ENCODE measurements at regions not wholly inside any gene's neighbourhood (a gene's known extent, or its start where the extent isn't known, plus 50 kb on each side); places are given as distances from the start of the nearest gene placed in this dataset.

- FAIRE-seq (no peak), DNase-seq (ENCODE audit: low read depth in 1 of 2, low spot score in 1 of 2) (peak in 1 of 2 experiments; percentile 39), ATAC-seq (no peak)
- Histone ChIP-seq H3K4me1 (peaks cover 15% of the 10 kb centered on the region; the same call in 2 of the 3 replicates), H3K4me2 (peak overlapping the region; percentile 40), H3K9me3 (no peaks in the 10 kb centered on the region), H3K27ac (peak overlapping the region; percentile 48 to 69), H3K4me3 (no peak overlapping the region)
- no peak for TF ChIP-seq FOSL2 (IDR thresholded peaks at IDR 0.05)
- peak; percentile 47 for TF ChIP-seq FOSL2 (CRISPR knock-in tag; IDR thresholded peaks at IDR 0.05)
- 0 out of 2 replicates have a peak, but pooled peaks have one; percentile 15 for TF ChIP-seq JUNB (IDR thresholded peaks at IDR 0.05)
- TF ChIP-seq KDM1A (IDR thresholded peaks at IDR 0.05; ENCODE audit: low read depth): no peak
- WGBS (ENCODE audit: missing lambda C conversion rate): 3% methylated on average over 2 of the region's 2 CpGs
- CTCF ChIA-PET: interaction anchor here (1.4 kb wide), 1 partner anchor 54 kb away, joined by 3 read pairs; no protein-coding TSS in a partner anchor
- POLR2A ChIA-PET: no interaction called here
These were observed 115.0 kb upstream of the HS3ST1 start for GRCh38 chr4:11543706-11544105.

GRCh38 chr4:11542952-11543351, 114.3 kb upstream of the HS3ST1 start:
- no peaks in the 10 kb centered on the region for H3K9me3 ChIP-seq
- DNase-seq (ENCODE audit: low read depth in 1 of 2, low spot score in 1 of 2) (no peak), FAIRE-seq (no peak), ATAC-seq (no peak)
- no peak overlapping the region for H3K4me3 ChIP-seq
- no peak for TF ChIP-seq NFE2L2 (conservative IDR thresholded peaks at IDR 0.05; ENCODE audit: low read length)
- TF ChIP-seq CEBPB (IDR thresholded peaks at IDR 0.05): no peak
- no peak for TF ChIP-seq RCOR1 (IDR thresholded peaks at IDR 0.05; ENCODE audit: low read depth, low read length)
- TF ChIP-seq, protein P1, sequence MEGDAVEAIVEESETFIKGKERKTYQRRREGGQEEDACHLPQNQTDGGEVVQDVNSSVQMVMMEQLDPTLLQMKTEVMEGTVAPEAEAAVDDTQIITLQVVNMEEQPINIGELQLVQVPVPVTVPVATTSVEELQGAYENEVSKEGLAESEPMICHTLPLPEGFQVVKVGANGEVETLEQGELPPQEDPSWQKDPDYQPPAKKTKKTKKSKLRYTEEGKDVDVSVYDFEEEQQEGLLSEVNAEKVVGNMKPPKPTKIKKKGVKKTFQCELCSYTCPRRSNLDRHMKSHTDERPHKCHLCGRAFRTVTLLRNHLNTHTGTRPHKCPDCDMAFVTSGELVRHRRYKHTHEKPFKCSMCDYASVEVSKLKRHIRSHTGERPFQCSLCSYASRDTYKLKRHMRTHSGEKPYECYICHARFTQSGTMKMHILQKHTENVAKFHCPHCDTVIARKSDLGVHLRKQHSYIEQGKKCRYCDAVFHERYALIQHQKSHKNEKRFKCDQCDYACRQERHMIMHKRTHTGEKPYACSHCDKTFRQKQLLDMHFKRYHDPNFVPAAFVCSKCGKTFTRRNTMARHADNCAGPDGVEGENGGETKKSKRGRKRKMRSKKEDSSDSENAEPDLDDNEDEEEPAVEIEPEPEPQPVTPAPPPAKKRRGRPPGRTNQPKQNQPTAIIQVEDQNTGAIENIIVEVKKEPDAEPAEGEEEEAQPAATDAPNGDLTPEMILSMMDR (IDR thresholded peaks at IDR 0.05): no peak
- TF ChIP-seq PHF8 (IDR thresholded peaks at IDR 0.05; ENCODE audit: borderline replicate concordance, low read depth): no peak
- no peak for TF ChIP-seq EHMT2 (IDR thresholded peaks at IDR 0.05; ENCODE audit: low read depth)
- TF ChIP-seq TP53 (CRISPR knock-in tag; IDR thresholded peaks at IDR 0.05): no peak
- no peak for TF ChIP-seq TFCP2L1 (CRISPR knock-in tag; IDR thresholded peaks at IDR 0.05)
- TF ChIP-seq ATOH8 (CRISPR knock-in tag; IDR thresholded peaks at IDR 0.05; ENCODE audit: low read depth): no peak
- no peak overlapping the region for H3K27ac ChIP-seq
- peak overlapping the region; percentile 40; the same call in 2 of the 3 replicates for H3K4me2 ChIP-seq
- ChIA-PET POLR2A (no interaction called here), CTCF (interaction anchor here (1.4 kb wide), 1 partner anchor 55 kb away, joined by 3 read pairs; no protein-coding TSS in a partner anchor)
- WGBS (ENCODE audit: missing lambda C conversion rate): 2% methylated on average over 2 of the region's 2 CpGs
- peaks cover 15% of the 10 kb centered on the region; the same call in 2 of the 3 replicates for H3K4me1 ChIP-seq

- POLR2A ChIA-PET: no interaction called here
- FAIRE-seq (no peak), DNase-seq (ENCODE audit: low read depth in 1 of 2, low spot score in 1 of 2) (no peak), ATAC-seq (no peak)
- 51% methylated on average over 4 of the region's 4 CpGs for WGBS (ENCODE audit: missing lambda C conversion rate)
- H3K9me3 ChIP-seq: no peaks in the 10 kb centered on the region
- peaks cover 3% of the 10 kb centered on the region; the same call in 1 of the 3 replicates for H3K4me1 ChIP-seq
- CTCF ChIA-PET: no interaction called here
- H3K4me3 ChIP-seq: no peak overlapping the region
- TF ChIP-seq CHD2 (IDR thresholded peaks at IDR 0.05; ENCODE audit: low read length, partially characterized antibody): no peak
- TF ChIP-seq TFCP2L1 (CRISPR knock-in tag; IDR thresholded peaks at IDR 0.05): no peak
- TF ChIP-seq CHD4 (IDR thresholded peaks at IDR 0.05; ENCODE audit: borderline replicate concordance): no peak
- no peak for TF ChIP-seq SREBF2 (IDR thresholded peaks at IDR 0.05)
- no peak for TF ChIP-seq HOXB13 (CRISPR knock-in tag; IDR thresholded peaks at IDR 0.05; ENCODE audit: low read depth)
- no peak for TF ChIP-seq RARB (CRISPR knock-in tag; IDR thresholded peaks at IDR 0.05)
- TF ChIP-seq FOSL2 (IDR thresholded peaks at IDR 0.05): no peak
- no peak for TF ChIP-seq FOSL2 (CRISPR knock-in tag; IDR thresholded peaks at IDR 0.05)
- TF ChIP-seq, protein P2, sequence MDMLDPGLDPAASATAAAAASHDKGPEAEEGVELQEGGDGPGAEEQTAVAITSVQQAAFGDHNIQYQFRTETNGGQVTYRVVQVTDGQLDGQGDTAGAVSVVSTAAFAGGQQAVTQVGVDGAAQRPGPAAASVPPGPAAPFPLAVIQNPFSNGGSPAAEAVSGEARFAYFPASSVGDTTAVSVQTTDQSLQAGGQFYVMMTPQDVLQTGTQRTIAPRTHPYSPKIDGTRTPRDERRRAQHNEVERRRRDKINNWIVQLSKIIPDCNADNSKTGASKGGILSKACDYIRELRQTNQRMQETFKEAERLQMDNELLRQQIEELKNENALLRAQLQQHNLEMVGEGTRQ (IDR thresholded peaks at IDR 0.05): no peak
- no peak for TF ChIP-seq HOXB5 (CRISPR knock-in tag; IDR thresholded peaks at IDR 0.05)
- no peak for TF ChIP-seq POLR2AphosphoS2 (conservative IDR thresholded peaks at IDR 0.05; ENCODE audit: low read length)
- no peak for TF ChIP-seq MYC (IDR thresholded peaks at IDR 0.05; ENCODE audit: borderline replicate concordance, low read length)
- TF ChIP-seq TP53 (CRISPR knock-in tag; IDR thresholded peaks at IDR 0.05): no peak
- no peak for TF ChIP-seq ZC3H11A (IDR thresholded peaks at IDR 0.05)
- no peak overlapping the region for H3K4me2 ChIP-seq
- H3K27ac ChIP-seq: no peak overlapping the region
These were observed 109.2 kb upstream of the HS3ST1 start for GRCh38 chr4:11537846-11538245.
